HepG2 (cell line): ENCODE measurements at regions not wholly inside any gene's neighbourhood (a gene's known extent, or its start where the extent isn't known, plus 50 kb on each side); places are given as distances from the start of the nearest gene placed in this dataset.

Source experiments
- ATAD3A ChIP-seq: sonication (generic); formaldehyde crosslinking; IDR thresholded peaks from 2 replicates; pipeline ENCODE4 v1.4.0; 2020; ENCODE audit warnings: missing genetic modification reagents
- CREB3 ChIP-seq: sonication (generic); formaldehyde crosslinking; IDR thresholded peaks from 2 replicates; pipeline ENCODE4 v1.5.0; 2020; ENCODE audit warnings: missing genetic modification reagents
- CREBL2 ChIP-seq: sonication (generic); formaldehyde crosslinking; IDR thresholded peaks from 2 replicates; pipeline ENCODE4 v1.8.1; 2023; ENCODE audit warnings: missing genetic modification reagents, mild to moderate bottlenecking, borderline replicate concordance
- FOSL2 ChIP-seq: sonication (generic); formaldehyde crosslinking; IDR thresholded peaks from 2 replicates; pipeline ENCODE4 v1.4.0; 2020; ENCODE audit warnings: missing genetic modification reagents
- NONO ChIP-seq, 2 experiments: fragments of 450-650 bp in 1 of 2; sonication (generic) in 1 of 2; formaldehyde crosslinking in 1 of 2; IDR thresholded peaks in 1 of 2; conservative IDR thresholded peaks in 1 of 2; 2 replicates each; pipeline versions ENCODE4 v1.6.1 to v1.8.0; 2017 to 2022; ENCODE audit warnings: mild to moderate bottlenecking in 1 of 2, missing genetic modification reagents in 1 of 2, moderate library complexity in 1 of 2
- NR2F1 ChIP-seq, 2 experiments: fragments of 450-650 bp in 1 of 2; formaldehyde crosslinking in 1 of 2; IDR thresholded peaks; 2 replicates each; pipeline versions ENCODE4 v1.5.0 to v1.6.1; 2016 to 2020; ENCODE audit warnings: mild to moderate bottlenecking in 1 of 2, missing compliant biosample characterization in 1 of 2, missing genetic modification reagents in 1 of 2, moderate library complexity in 1 of 2
- NR2F6 ChIP-seq, 2 experiments: IDR thresholded peaks; 2 replicates each; pipeline ENCODE4 v1.6.1; 2016; ENCODE audit warnings: antibody characterized with exemption in 1 of 2, mild to moderate bottlenecking in 1 of 2
- SKIL ChIP-seq: sonication (generic); formaldehyde crosslinking; IDR thresholded peaks from 2 replicates; pipeline ENCODE4 v1.8.0; 2022; ENCODE audit warnings: missing genetic modification reagents, mild to moderate bottlenecking, moderate library complexity, borderline replicate concordance
- TF ChIP-seq, protein P1 (sequence below): sonication (generic); formaldehyde crosslinking; IDR thresholded peaks from 2 replicates; pipeline ENCODE4 v1.4.0; 2020; ENCODE audit warnings: mild to moderate bottlenecking, missing genetic modification reagents

GRCh38 chr1:229991104-229991513, 75.9 kb upstream of the GALNT2 start (continued):
- TF ChIP-seq NONO (IDR thresholded peaks at IDR 0.05) (no peak), NONO (CRISPR knock-in tag; conservative IDR thresholded peaks at IDR 0.05) (no peak), FOSL2 (no peak), ATAD3A (no peak), CREB3 (CRISPR knock-in tag) (no peak), CREBL2 (no peak), NR2F6 (IDR thresholded peaks at IDR 0.05) (no peak), NR2F6 (CRISPR knock-in tag; IDR thresholded peaks at IDR 0.05) (no peak), SKIL (CRISPR knock-in tag) (no peak), NR2F1 (CRISPR knock-in tag; IDR thresholded peaks at IDR 0.05) (no peak)
- TF ChIP-seq, protein P1, sequence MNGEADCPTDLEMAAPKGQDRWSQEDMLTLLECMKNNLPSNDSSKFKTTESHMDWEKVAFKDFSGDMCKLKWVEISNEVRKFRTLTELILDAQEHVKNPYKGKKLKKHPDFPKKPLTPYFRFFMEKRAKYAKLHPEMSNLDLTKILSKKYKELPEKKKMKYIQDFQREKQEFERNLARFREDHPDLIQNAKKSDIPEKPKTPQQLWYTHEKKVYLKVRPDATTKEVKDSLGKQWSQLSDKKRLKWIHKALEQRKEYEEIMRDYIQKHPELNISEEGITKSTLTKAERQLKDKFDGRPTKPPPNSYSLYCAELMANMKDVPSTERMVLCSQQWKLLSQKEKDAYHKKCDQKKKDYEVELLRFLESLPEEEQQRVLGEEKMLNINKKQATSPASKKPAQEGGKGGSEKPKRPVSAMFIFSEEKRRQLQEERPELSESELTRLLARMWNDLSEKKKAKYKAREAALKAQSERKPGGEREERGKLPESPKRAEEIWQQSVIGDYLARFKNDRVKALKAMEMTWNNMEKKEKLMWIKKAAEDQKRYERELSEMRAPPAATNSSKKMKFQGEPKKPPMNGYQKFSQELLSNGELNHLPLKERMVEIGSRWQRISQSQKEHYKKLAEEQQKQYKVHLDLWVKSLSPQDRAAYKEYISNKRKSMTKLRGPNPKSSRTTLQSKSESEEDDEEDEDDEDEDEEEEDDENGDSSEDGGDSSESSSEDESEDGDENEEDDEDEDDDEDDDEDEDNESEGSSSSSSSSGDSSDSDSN (CRISPR knock-in tag), result no peak
